HepG2 (cell line): ENCODE measurements at regions not wholly inside any gene's neighbourhood (a gene's known extent, or its start where the extent isn't known, plus 50 kb on each side); places are given as distances from the start of the nearest gene placed in this dataset.

Experiments
- ATAC-seq: fragments of 200-7000 bp; cut with Tn5 transposase; 3 replicates; pipeline ENCODE4 v1.9.1; 2020; ENCODE audit warnings: mild to moderate bottlenecking, moderate library complexity
- BruUV-seq: library from RNA; stranded (reverse); fragments of 400-500 nt; replicated peaks from 2 replicates; lab custom pipeline; 2021; lab: Mats Ljungman, UMichigan
- CTCF ChIA-PET: fragments of 300-600 bp; formaldehyde crosslinking; extraction: SDS; loops from one replicate; lab custom pipeline; 2021; ENCODE audit warnings: low total read pairs, inconsistent platforms, low intra/inter-chr PET ratio; lab: Yijun Ruan, JAX
- POLR2A ChIA-PET: fragments of 350-600 bp; sonication (Branson Sonifier 250); formaldehyde crosslinking; loops from one replicate; lab custom pipeline; 2020; ENCODE audit warnings: antibody characterized with exemption, inconsistent platforms; lab: Yijun Ruan, JAX
- DNase-seq: peaks from one replicate; pipeline ENCODE4 v3.0.0-alpha.2; 2015; ENCODE audit warnings: low spot score
- FAIRE-seq: peaks from 3 replicates; lab custom pipeline; 2011; peaks lifted over from hg19 to GRCh38; lab: Jason Lieb, UNC
- H2AFZ ChIP-seq: one replicate; pipeline ENCODE4 v1.6.1; 2011; ENCODE audit warnings: low read length, inconsistent platforms
- H3K27ac ChIP-seq: fragments of 300-600 bp; 3 replicates; pipeline ENCODE4 v1.8.0; 2011; ENCODE audit warnings: mixed run types, mild to moderate bottlenecking, mixed read lengths, low read length, inconsistent platforms; ENCODE audit not compliant: insufficient read depth; ENCODE audit errors: extremely low read length
- H3K27me3 ChIP-seq, 2 experiments: fragments of 200-600 bp in 1 of 2; 2 replicates in 1 of 2; 3 replicates in 1 of 2; pipeline versions ENCODE4 v1.6.0 to v1.8.0; 2011; ENCODE audit warnings: low read length in 2 of 2, mild to moderate bottlenecking in 2 of 2, moderate library complexity in 2 of 2, inconsistent platforms in 1 of 2; ENCODE audit not compliant: insufficient read depth in 2 of 2, control insufficient read depth in 1 of 2
- H3K36me3 ChIP-seq, 2 experiments: fragments of 200-600 bp in 1 of 2; replicated peaks in 1 of 2; 2 replicates in 1 of 2; 3 replicates in 1 of 2; pipeline versions ENCODE4 v1.5.1 to v1.8.0; 2011; ENCODE audit warnings: low read length in 2 of 2, inconsistent platforms in 1 of 2; ENCODE audit not compliant: insufficient read depth in 2 of 2, control insufficient read depth in 1 of 2
- H3K4me1 ChIP-seq: 2 replicates; pipeline ENCODE4 v1.5.1; 2012; ENCODE audit warnings: low read length, inconsistent platforms; ENCODE audit not compliant: insufficient read depth
- H3K4me2 ChIP-seq: 2 replicates; pipeline ENCODE4 v1.6.0; 2011; ENCODE audit warnings: low read depth, low read length, inconsistent platforms
- H3K4me3 ChIP-seq, 3 experiments: fragments of 200-600 bp in 1 of 3; sonication (generic), shearing (Covaris generic) in 1 of 3; replicated peaks in 1 of 3; 2 replicates each; pipeline ENCODE4 v1.5.1; 2011 to 2016; ENCODE audit warnings: low read length in 3 of 3, inconsistent platforms in 2 of 3, low read depth in 2 of 3, mild to moderate bottlenecking in 2 of 3, control low read depth in 1 of 3, mixed read lengths in 1 of 3; ENCODE audit not compliant: insufficient read depth in 1 of 3
- H3K79me2 ChIP-seq: one replicate; pipeline ENCODE4 v1.6.1; 2011; ENCODE audit warnings: low read length, inconsistent platforms; ENCODE audit not compliant: insufficient read depth
- H3K9ac ChIP-seq: 2 replicates; pipeline ENCODE4 v1.6.0; 2011; ENCODE audit warnings: mild to moderate bottlenecking, low read depth, low read length, inconsistent platforms; ENCODE audit not compliant: insufficient read depth
- H3K9me3 ChIP-seq: 2 replicates; pipeline ENCODE4 v1.5.1; 2012; ENCODE audit warnings: mild to moderate bottlenecking, low read length
- H4K20me1 ChIP-seq: 2 replicates; pipeline ENCODE4 v1.6.0; 2011; ENCODE audit warnings: inconsistent platforms, mild to moderate bottlenecking, low read length, moderate library complexity; ENCODE audit not compliant: insufficient read depth
- MAFK ChIP-seq, 2 experiments: IDR thresholded peaks in 1 of 2; conservative IDR thresholded peaks in 1 of 2; 2 replicates each; pipeline ENCODE4 v1.6.1; 2011; ENCODE audit warnings: improper control_type of control experiment in 2 of 2, low read length in 2 of 2
- POLR2G ChIP-seq: fragments of 200-400 bp; formaldehyde crosslinking; IDR thresholded peaks from 2 replicates; pipeline ENCODE4 v1.6.1; 2018; ENCODE audit warnings: mild to moderate bottlenecking, low read depth, low read length, moderate library complexity
- RFXAP ChIP-seq: sonication (generic); formaldehyde crosslinking; IDR thresholded peaks from 2 replicates; pipeline ENCODE4 v1.4.0; 2020; ENCODE audit warnings: missing genetic modification reagents, borderline replicate concordance
- SALL2 ChIP-seq: sonication (generic); formaldehyde crosslinking; IDR thresholded peaks from 2 replicates; pipeline ENCODE4 v1.8.1; 2023; ENCODE audit warnings: mild to moderate bottlenecking, missing genetic modification reagents, inconsistent platforms
- SRSF1 ChIP-seq: fragments of 200-400 bp; formaldehyde crosslinking; optimal IDR thresholded peaks from 2 replicates; pipeline ENCODE3; 2017; ENCODE audit warnings: mild to moderate bottlenecking, low read depth, low read length, moderate library complexity
- TEAD2 ChIP-seq: sonication (generic); formaldehyde crosslinking; IDR thresholded peaks from 2 replicates; pipeline ENCODE4 v1.9.0; 2021; ENCODE audit warnings: missing genetic modification reagents
- ZBTB7A ChIP-seq: sonication (generic); formaldehyde crosslinking; IDR thresholded peaks from 2 replicates; pipeline ENCODE4 v1.8.0; 2022; ENCODE audit warnings: mild to moderate bottlenecking, missing genetic modification reagents
- ZNF138 ChIP-seq: sonication (generic); formaldehyde crosslinking; IDR thresholded peaks from 2 replicates; pipeline ENCODE4 v1.5.0; 2020; ENCODE audit warnings: mild to moderate bottlenecking, low read depth, missing genetic modification reagents
- ZNF20 ChIP-seq: sonication (generic); formaldehyde crosslinking; IDR thresholded peaks from 2 replicates; pipeline ENCODE4 v1.4.0; 2020; ENCODE audit warnings: mild to moderate bottlenecking, moderate library complexity, missing genetic modification reagents
- ZNF275 ChIP-seq: sonication (generic); formaldehyde crosslinking; IDR thresholded peaks from 2 replicates; pipeline ENCODE4 v1.8.0; 2022; ENCODE audit warnings: missing genetic modification reagents, mild to moderate bottlenecking, inconsistent platforms, borderline replicate concordance
- ZNF335 ChIP-seq: sonication (generic); formaldehyde crosslinking; IDR thresholded peaks from 2 replicates; pipeline ENCODE4 v1.4.0; 2020; ENCODE audit warnings: missing genetic modification reagents
- WGBS: methylation state at CpG from one replicate; pipeline ENCODE4 v1.1.6; 2017; ENCODE audit warnings: low lambda C conversion rate; 5-methylcytosine and 5-hydroxymethylcytosine counted together
- in situ Hi-C: cut with HindIII; loops from 2 replicates; pipeline ENCODE4 v1.10.0; 2017; ENCODE audit warnings: low pct_unique_long_range_greater_than_20kb; ENCODE audit not compliant: extremely low pct_ligation_motif_present
- intact Hi-C: fragments of 100-400 bp; cut with micrococcal nuclease; formaldehyde crosslinking; loops from one replicate; pipeline ENCODE4 v1.10.0; 2022; ENCODE audit not compliant: unreplicated experiment
- TF ChIP-seq, protein P1 (sequence below): sonication (generic); formaldehyde crosslinking; IDR thresholded peaks from 2 replicates; pipeline ENCODE4 v1.4.0; 2020; ENCODE audit warnings: low read depth, mild to moderate bottlenecking, missing genetic modification reagents
- TF ChIP-seq, protein P2 (sequence below): sonication (generic); formaldehyde crosslinking; IDR thresholded peaks from 2 replicates; pipeline ENCODE4 v1.4.0; 2020; ENCODE audit warnings: missing genetic modification reagents, mild to moderate bottlenecking, borderline replicate concordance

- no peak overlapping the region for H3K4me2 ChIP-seq
- no peak for TF ChIP-seq SALL2 (CRISPR knock-in tag)
- TF ChIP-seq ZBTB7A (CRISPR knock-in tag) = no peak
- TF ChIP-seq ZNF20 (CRISPR knock-in tag) = no peak
- no peak for TF ChIP-seq ZNF138
- TF ChIP-seq SRSF1 = no peak
- no peak for TF ChIP-seq POLR2G
- TF ChIP-seq, protein P1, sequence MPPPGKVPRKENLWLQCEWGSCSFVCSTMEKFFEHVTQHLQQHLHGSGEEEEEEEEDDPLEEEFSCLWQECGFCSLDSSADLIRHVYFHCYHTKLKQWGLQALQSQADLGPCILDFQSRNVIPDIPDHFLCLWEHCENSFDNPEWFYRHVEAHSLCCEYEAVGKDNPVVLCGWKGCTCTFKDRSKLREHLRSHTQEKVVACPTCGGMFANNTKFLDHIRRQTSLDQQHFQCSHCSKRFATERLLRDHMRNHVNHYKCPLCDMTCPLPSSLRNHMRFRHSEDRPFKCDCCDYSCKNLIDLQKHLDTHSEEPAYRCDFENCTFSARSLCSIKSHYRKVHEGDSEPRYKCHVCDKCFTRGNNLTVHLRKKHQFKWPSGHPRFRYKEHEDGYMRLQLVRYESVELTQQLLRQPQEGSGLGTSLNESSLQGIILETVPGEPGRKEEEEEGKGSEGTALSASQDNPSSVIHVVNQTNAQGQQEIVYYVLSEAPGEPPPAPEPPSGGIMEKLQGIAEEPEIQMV (CRISPR knock-in tag) = no peak
These were observed 178.7 kb downstream of the KLF6 start for GRCh38 chr10:3606309-3606708.

GRCh38 chr10:3605882-3606281, 179.1 kb downstream of the KLF6 start:
- no peak overlapping the region for H3K27ac ChIP-seq
- H4K20me1 ChIP-seq = no peaks in the 10 kb centered on the region
- 0% methylated on average over 2 of the region's 2 CpGs for WGBS
- no peaks in the 10 kb centered on the region for H3K36me3 ChIP-seq
- H3K27me3 ChIP-seq = no peaks in the 10 kb centered on the region; a peak in 1 of 5 replicates
- no peak for ATAC-seq
- ChIA-PET POLR2A (no interaction called here), CTCF (no interaction called here)
- DNase-seq = no peak
- H3K9ac ChIP-seq = no peak overlapping the region
- H3K9me3 ChIP-seq = peaks cover 20% of the 10 kb centered on the region; the same call in 1 of the 2 replicates
- no peak overlapping the region for H2AFZ ChIP-seq
- intact Hi-C loops = no loop called here
- TF ChIP-seq ZNF275 (CRISPR knock-in tag) = no peak
- no peak for TF ChIP-seq RFXAP (CRISPR knock-in tag)
- 0 out of 4 replicates have a peak, but pooled peaks of 1 of the 2 experiments have one; percentile 11 for TF ChIP-seq MAFK (conservative IDR thresholded peaks at IDR 0.05 in 1 of 2, IDR thresholded peaks at IDR 0.05 in 1 of 2; ENCODE audit: low read length in 2 of 2)
- no peak for TF ChIP-seq ZNF335 (CRISPR knock-in tag)
- TF ChIP-seq TEAD2 (CRISPR knock-in tag) = no peak
- TF ChIP-seq, protein P2, sequence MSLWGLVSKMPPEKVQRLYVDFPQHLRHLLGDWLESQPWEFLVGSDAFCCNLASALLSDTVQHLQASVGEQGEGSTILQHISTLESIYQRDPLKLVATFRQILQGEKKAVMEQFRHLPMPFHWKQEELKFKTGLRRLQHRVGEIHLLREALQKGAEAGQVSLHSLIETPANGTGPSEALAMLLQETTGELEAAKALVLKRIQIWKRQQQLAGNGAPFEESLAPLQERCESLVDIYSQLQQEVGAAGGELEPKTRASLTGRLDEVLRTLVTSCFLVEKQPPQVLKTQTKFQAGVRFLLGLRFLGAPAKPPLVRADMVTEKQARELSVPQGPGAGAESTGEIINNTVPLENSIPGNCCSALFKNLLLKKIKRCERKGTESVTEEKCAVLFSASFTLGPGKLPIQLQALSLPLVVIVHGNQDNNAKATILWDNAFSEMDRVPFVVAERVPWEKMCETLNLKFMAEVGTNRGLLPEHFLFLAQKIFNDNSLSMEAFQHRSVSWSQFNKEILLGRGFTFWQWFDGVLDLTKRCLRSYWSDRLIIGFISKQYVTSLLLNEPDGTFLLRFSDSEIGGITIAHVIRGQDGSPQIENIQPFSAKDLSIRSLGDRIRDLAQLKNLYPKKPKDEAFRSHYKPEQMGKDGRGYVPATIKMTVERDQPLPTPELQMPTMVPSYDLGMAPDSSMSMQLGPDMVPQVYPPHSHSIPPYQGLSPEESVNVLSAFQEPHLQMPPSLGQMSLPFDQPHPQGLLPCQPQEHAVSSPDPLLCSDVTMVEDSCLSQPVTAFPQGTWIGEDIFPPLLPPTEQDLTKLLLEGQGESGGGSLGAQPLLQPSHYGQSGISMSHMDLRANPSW = no peak
- H3K4me1 ChIP-seq = no peaks in the 10 kb centered on the region
- in situ Hi-C loops = no loop called here
- no peaks in the 10 kb centered on the region for H3K79me2 ChIP-seq
- H3K4me2 ChIP-seq = no peak overlapping the region
- BruUV-seq = no TSS peak
- H3K4me3 ChIP-seq = no peak overlapping the region
- no peak for FAIRE-seq

More at GRCh38 chr10:3606309-3606708, 178.7 kb downstream of the KLF6 start:
- peaks cover 24% of the 10 kb centered on the region; the same call in 1 of the 2 replicates for H3K9me3 ChIP-seq
- no peak for FAIRE-seq
- H3K27ac ChIP-seq = no peak overlapping the region
- ChIA-PET CTCF (no interaction called here), POLR2A (no interaction called here)
- no peaks in the 10 kb centered on the region; a peak in 1 of 5 replicates for H3K27me3 ChIP-seq
- H3K9ac ChIP-seq = no peak overlapping the region
- H3K4me1 ChIP-seq = no peaks in the 10 kb centered on the region
- H3K36me3 ChIP-seq = no peaks in the 10 kb centered on the region
- H2AFZ ChIP-seq = no peak overlapping the region
- WGBS = 0% methylated on average over 1 of the region's 1 CpG
- DNase-seq = no peak
- no peak for ATAC-seq
- no TSS peak for BruUV-seq
- H4K20me1 ChIP-seq = no peaks in the 10 kb centered on the region
- H3K79me2 ChIP-seq = no peaks in the 10 kb centered on the region
- no peak overlapping the region for H3K4me3 ChIP-seq
- in situ Hi-C loops (no loop called here), intact Hi-C loops (no loop called here)
